Endothelial cell of umbilical vein (primary cell): ENCODE measurements at regions not wholly inside any gene's neighbourhood (a gene's known extent, or its start where the extent isn't known, plus 50 kb on each side); places are given as distances from the start of the nearest gene placed in this dataset.

ENCODE experiments used
- EZH2 ChIP-seq: IDR thresholded peaks from 2 replicates; pipeline ENCODE4 v1.6.1; 2012; ENCODE audit warnings: borderline replicate concordance, low read depth, mild to moderate bottlenecking, moderate library complexity, low read length, inconsistent platforms; ENCODE audit not compliant: severe bottlenecking
- FOS ChIP-seq: IDR thresholded peaks from 2 replicates; pipeline ENCODE4 v1.6.1; 2011; ENCODE audit warnings: mild to moderate bottlenecking, low read length, moderate library complexity, borderline replicate concordance; ENCODE audit not compliant: insufficient read depth
- GATA2 ChIP-seq: IDR thresholded peaks from 2 replicates; pipeline ENCODE4 v1.7.0; 2011; ENCODE audit warnings: low read depth, mild to moderate bottlenecking, moderate library complexity, mixed read lengths, low read length; ENCODE audit not compliant: insufficient read length, insufficient read depth
- MYC ChIP-seq: IDR thresholded peaks from one replicate; pipeline ENCODE4 v1.6.1; 2011; ENCODE audit warnings: mild to moderate bottlenecking, low read depth, low read length
- POLR2A ChIP-seq: IDR thresholded peaks from 2 replicates; pipeline ENCODE4 v1.6.1; 2012; ENCODE audit warnings: low read depth, mild to moderate bottlenecking, control low read depth, low read length
- POLR2AphosphoS5 ChIP-seq: IDR thresholded peaks from 2 replicates; pipeline ENCODE4 v1.6.1; 2012; ENCODE audit warnings: low read depth, mild to moderate bottlenecking, control low read depth, low read length, moderate library complexity; ENCODE audit not compliant: insufficient read depth
- TF ChIP-seq, protein P1 (sequence below), 2 donors: IDR thresholded peaks; 1 replicate in 1 of 2; 2 replicates in 1 of 2; pipeline ENCODE4 v1.5.1; 2011; ENCODE audit warnings: low read length in 2 of 2, mild to moderate bottlenecking in 2 of 2, moderate library complexity in 2 of 2, control low read depth in 1 of 2, inconsistent platforms in 1 of 2, low read depth in 1 of 2; ENCODE audit not compliant: insufficient read depth in 1 of 2; ENCODE audit errors: extremely low read depth in 1 of 2
- TF ChIP-seq, protein P2 (sequence below): IDR thresholded peaks from 2 replicates; pipeline ENCODE4 v1.6.1; 2011; ENCODE audit not compliant: insufficient read depth, insufficient read length

DNA sequence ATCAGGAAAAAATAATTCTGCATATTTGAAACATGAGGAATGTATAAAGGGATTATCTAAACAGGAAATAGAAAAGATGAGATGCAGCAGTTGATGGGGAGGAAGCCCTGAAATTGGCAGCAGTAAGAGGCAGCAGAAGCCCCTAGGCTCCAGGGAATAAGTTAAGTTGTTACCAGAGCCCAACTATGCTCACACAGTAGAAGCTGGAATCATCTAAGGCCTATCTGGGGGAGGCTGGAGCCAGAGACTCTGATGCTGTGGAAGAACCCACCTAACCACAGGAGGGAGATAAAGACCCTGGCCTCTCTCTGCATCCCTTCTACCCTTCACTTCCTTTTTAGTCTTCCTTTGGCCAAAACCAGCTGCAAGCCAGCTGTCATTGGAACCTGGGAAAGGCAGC, 519.7 kb downstream of the DIPK2A start:
- no peak for TF ChIP-seq GATA2
- no peak for TF ChIP-seq EZH2
- TF ChIP-seq, protein P1, sequence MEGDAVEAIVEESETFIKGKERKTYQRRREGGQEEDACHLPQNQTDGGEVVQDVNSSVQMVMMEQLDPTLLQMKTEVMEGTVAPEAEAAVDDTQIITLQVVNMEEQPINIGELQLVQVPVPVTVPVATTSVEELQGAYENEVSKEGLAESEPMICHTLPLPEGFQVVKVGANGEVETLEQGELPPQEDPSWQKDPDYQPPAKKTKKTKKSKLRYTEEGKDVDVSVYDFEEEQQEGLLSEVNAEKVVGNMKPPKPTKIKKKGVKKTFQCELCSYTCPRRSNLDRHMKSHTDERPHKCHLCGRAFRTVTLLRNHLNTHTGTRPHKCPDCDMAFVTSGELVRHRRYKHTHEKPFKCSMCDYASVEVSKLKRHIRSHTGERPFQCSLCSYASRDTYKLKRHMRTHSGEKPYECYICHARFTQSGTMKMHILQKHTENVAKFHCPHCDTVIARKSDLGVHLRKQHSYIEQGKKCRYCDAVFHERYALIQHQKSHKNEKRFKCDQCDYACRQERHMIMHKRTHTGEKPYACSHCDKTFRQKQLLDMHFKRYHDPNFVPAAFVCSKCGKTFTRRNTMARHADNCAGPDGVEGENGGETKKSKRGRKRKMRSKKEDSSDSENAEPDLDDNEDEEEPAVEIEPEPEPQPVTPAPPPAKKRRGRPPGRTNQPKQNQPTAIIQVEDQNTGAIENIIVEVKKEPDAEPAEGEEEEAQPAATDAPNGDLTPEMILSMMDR (IDR thresholded peaks at IDR 0.05; ENCODE audit: extremely low read depth in 1 of 2, insufficient read depth in 1 of 2, low read depth in 1 of 2, low read length in 2 of 2): no peak
- TF ChIP-seq, protein P2, sequence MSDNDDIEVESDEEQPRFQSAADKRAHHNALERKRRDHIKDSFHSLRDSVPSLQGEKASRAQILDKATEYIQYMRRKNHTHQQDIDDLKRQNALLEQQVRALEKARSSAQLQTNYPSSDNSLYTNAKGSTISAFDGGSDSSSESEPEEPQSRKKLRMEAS: no peak
- no peak for TF ChIP-seq POLR2A
- TF ChIP-seq POLR2AphosphoS5: no peak
- no peak for TF ChIP-seq MYC
- TF ChIP-seq FOS: no peak
